NCI-H146 treated with DMSO at 0.1 percent for 48 hours (cell line): ENCODE measurements at regions not wholly inside any gene's neighbourhood (a gene's known extent, or its start where the extent isn't known, plus 50 kb on each side); places are given as distances from the start of the nearest gene placed in this dataset.

ENCODE experiments used
- DNase-seq: peaks from one replicate; lab custom pipeline; 2025; ENCODE audit not compliant: unreplicated experiment; lab: John Stamatoyannopoulos, UW

DNA sequence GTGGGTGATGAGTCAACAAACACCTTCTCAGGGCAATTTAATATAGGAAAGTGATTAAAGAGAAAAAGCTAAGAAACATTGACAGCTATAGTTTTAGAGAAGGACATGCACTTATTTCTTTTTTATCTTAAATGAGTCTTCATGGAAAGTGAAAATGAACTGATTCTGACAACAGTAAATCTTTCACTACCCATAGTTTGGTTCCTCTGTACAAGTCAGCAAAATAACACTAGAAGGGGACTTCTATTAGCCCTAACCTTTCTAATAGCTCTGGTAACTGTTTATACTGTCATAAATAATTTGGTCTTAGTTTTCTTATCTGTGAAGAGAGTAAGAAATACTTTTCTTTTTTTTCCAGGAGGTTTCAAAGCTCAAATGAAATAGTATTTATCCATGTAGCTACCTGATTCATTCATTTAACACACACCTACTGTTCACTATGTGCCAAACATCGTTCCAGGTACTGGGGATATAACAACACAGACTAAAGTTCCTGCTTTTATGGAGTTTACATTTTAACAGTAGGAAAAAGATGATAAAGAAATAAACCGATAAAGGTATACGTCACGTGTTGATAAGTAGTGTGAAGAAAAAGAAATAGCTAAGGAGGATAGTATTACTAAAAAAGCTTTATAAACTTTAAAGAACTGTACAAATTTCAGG, 148.2 kb downstream of the PCSK1 start:
- no peak for DNase-seq

DNA sequence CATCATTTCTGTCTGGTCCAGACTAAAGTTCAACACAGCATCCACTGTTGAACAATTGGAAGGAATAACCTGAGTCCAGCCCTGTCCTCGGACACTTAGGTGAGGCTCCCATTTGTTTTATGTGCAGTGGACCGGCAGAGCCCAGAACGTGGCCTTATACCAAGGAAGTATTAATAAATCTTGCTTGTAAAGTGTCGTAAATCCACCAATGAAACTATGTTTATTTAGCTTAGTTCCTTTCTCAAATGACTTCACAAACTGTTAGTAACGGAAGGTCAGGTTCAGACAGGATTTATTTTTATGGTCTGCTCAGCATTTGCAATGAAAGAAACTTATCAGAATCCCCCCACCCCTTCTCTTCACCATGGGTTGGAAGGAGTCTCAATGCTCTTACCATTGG, 149.5 kb downstream of the PCSK1 start:
- no peak for DNase-seq

DNA sequence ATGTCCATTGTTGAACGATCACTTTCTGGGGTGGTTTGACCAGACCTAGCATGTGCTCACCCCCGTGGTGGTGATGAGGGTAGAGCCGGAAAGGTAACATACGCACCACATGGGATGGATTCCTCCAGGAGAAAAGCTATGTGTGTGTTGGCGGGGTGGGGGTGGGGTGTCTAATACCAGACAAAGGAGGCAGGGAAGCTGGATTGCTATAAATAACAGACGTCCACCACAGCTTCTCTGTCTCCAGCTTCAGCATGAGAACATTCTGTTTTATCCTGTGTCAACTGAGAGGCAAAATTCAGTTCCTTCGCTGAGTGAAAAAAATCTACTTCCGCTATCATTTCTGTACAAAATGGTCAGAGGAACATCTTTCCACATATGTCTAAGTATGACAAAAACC, 151.0 kb downstream of the PCSK1 start:
- no peak for DNase-seq

DNA sequence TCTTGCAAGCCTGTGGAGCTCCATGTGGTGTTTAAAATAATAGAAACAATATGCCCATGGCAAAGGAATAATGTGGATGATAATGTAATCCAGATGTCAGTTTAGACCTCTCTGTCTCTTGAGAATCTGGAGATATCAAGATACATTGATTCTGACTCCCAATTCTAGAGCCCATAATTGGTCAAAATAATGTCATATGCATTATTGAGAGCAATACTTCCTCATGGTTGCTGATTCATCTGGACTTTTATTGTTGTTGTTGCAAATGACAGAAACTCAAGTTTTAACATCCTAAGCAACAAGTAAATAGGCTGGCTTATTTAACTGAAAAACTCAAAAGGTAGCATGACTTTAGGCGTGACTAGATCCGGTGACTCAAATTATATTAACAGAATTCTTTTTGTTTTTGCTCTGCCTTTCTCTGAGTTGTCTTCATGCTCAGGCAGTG, 152.1 kb downstream of the PCSK1 start:
- no peak for DNase-seq

DNA sequence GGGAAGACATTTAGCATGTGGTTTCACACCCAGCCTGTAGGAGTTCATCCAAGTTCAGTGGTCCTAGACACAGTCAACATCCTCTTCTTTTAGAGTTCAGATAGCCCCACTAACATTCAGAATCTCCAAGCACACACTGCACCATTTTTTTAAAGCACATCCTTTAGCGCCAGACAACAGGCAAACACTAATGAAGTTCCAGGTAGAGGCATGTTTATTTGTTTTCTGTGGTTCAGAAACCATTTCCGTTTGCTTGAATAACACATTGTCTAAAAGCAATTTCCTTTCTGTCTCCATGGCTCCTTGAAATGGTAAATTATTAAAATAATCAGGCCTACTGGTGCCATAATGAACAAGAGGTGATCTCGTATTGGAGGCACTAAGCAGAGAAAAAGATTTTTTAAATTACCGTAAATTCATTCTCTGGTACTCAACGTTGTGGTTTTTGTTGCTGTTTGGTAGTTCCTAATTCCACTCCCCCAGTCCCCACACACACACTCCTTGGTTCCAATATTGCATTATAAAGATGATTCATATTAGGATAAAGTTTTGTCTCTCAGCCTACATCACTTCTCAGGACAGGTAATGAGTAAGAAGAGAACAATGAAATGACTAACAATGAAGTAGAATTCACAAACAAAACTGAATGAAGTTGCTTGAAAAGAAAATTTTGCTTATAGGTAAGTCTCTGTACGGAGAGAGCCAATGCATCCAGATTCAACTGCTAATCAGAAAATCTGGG, 153.1 kb downstream of the PCSK1 start:
- DNase-seq: no peak

DNA sequence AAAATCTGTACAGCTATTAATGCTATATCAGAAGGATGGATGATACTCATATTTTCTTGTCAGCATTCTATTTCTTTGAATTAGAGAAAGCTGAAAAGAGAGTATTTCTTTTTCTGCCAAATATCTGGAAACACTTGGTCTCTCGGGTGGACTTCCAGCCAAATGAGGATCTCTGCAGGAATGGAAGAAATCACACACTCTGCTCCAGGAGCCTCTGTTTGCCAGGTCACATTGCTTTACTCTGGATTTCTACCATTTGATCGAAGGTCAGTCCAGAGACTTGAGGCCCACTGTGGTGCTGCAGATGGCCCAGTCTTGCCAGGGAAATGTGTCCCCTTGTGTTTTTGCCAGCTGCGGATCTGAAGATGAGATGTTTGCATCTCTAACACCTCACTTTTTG, 154.1 kb downstream of the PCSK1 start:
- DNase-seq: no peak

DNA sequence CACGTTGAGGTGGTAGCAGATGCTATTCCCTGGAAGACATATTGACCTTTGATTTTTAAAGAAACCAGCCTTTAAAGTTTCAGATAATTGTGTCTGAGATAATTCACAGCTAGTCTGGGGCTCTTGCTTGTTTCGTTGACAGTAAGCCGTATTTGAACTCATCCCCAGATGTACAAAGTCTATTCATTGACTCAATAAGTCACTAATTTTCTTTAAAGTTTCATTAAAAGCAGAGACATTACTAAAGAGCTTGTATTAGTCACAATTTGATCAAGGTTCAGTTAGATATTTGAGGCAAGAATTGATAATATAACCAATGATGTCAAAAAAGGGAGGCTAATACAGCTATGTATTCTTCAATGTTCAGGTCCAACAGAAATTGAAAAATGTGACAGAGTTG, 158.0 kb downstream of the PCSK1 start:
- no peak for DNase-seq

DNA sequence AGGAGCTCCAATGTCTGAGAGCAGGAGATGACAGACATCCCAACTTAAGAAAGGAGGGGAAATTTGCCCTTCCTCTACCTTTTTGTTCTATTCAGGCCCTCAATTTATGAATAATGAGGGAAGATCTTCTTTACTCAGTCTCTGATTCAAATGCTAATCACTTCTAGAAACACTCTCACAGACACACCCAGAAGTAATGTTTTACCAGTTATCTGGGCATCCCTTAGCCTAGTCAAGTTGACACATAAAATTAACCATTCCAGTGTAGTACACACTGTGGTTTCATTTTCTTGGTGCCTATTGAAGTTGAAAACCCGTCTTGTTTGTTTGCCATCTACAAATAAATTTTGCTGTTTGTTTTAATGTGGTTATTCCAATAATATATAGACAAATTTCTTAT, 167.6 kb downstream of the PCSK1 start:
- no peak for DNase-seq

DNA sequence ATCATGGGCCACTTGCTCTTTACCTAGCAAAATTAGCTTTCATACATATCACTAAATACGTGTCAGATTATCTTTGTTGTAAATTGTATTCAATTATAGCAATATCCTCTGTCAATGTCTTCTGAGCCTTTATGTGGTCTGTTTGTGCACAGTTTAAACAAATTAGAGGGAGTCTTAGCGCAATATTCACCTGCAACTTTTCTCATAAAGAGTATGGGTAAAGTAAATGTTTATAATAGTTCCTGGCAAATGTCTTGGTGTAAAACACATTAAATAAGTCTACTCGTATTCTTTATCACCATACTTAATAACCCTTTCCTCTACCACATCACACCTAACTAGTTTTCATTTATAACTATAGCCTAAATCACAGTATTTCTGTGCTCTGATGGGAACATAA, 169.0 kb downstream of the PCSK1 start:
- DNase-seq: no peak

DNA sequence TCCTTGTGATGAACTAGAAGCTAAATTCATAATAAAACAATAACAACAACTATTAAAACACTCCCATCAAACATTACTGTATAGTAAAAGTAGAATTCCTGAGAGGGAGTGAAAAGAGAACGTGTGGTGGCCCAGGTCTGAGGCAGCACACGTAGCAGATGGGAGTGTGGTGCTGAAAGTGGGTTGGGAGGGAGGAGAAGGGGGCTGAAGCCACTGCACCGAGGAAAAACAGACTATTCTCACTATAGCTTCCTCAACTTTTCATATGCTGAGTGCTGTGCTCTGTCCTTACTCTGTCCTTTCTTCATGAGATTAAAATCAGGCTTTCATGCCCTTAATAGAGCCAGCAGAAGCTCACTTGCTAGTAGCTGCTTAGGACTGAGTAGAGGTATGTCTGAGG, 170.9 kb downstream of the PCSK1 start:
- DNase-seq: no peak

DNA sequence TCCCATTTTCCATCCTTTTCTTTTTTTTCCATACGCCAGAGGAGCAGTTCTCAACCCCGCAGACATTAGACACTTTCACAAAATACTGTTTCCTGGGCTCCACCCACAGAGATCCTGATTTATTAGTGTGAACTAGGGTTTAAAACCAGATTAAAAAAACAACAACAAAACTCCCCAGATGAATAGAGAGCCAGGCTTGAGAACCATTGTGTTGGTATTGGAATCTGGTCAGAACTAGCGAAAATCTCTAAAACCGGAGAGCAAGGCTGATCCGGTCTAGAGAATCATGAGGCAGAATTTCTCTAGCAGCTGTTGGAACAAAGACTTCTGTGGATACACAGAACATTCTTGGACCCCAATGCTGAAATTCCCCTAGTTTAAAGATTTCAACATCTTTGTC, 173.0 kb downstream of the PCSK1 start:
- DNase-seq: no peak

DNA sequence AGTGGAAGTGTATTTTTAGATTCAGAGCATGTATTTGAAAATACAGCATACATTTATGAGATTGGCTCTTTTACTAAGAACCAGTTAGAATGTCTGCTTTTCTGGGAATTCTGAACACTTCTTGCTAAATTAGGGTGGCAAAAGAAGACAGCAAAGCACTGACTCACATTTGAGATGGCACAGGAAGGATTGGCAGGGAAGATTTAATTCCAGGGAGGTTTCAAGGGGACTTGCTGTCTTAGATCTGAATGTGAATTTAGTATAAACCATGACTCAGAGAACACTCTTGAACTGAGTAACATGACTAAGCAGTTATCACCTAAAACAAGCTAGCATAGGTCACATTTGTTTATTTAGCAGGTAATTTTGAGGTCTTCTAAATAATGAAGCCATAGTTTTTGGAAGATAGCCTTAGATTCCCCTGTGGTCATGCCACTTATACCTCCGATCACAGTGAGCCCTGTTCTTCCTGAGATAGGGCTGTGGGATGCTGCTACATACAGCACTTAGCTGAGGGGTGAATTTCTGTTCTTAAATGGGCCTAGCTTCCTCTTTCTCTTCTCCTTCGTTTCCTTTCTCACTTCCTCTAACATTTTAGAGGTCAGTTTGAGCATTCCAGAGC, 173.8 kb downstream of the PCSK1 start:
- no peak for DNase-seq

DNA sequence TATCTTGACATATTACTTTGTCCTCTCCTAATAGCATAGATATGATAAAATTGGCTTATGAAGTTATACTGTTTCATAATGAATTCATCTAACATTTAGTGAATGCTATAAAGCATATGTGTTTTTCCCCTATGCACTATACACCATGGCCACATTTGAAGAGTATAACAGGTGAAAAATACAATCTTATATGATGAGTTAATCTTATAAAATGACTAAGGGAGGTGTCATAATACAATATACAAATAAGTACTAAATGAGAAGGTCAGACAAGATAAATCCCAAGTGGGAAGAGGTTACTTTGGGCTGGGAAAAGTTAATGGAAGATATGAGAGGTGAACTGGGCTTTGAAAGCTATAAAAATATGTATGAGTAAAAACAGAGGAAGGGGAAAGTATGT, 174.4 kb downstream of the PCSK1 start:
- DNase-seq: no peak

DNA sequence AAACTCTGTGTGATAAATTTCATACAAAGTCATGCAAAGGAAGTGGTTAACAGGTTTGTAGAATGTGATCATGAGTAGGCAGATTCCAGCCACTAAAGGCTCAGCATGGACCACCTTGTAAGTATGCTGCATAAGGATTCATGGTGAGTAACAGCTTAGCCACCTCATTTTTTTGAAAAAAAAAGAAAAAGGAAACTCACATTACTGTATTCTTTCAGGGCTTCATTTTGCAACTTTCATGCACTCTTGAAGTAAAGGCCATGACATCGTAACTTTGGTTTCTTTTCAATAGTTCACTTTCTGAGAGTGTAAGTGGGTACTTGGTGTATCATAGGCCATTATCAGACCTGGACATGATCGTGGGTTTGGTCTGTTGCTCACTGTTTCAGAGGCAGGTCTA, 175.1 kb downstream of the PCSK1 start:
- DNase-seq: no peak

DNA sequence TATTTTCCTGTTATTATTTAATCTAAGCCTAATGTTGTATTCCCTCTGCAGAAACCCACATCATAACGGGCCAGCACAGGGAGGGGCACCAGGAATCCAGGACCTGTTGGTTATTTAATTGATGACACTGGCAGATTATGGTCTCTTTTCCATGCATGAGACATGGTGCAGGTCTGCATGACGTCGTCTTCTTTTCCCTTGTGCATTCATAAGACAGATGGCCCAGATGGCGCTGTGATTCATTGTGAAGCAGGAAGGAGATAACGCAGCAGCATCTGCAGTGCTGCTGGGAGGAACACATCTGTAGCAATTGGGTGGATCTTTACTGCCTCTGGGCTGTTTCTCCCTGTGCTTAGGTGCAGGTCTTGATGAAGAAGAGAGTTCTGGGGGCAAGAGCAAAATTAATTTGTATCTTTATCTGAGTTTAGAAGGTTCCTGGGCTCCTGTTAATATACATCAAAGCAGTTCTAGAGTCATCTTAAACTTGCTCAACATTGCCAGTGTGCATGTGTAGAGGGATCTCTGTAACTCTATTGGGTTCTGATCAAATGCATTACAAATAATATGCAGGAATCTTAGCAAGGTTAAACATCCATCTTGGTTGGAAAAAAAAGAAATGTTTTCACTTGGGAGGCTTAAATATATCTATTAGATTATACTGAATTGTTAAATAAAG, 176.1 kb downstream of the PCSK1 start:
- DNase-seq: no peak

DNA sequence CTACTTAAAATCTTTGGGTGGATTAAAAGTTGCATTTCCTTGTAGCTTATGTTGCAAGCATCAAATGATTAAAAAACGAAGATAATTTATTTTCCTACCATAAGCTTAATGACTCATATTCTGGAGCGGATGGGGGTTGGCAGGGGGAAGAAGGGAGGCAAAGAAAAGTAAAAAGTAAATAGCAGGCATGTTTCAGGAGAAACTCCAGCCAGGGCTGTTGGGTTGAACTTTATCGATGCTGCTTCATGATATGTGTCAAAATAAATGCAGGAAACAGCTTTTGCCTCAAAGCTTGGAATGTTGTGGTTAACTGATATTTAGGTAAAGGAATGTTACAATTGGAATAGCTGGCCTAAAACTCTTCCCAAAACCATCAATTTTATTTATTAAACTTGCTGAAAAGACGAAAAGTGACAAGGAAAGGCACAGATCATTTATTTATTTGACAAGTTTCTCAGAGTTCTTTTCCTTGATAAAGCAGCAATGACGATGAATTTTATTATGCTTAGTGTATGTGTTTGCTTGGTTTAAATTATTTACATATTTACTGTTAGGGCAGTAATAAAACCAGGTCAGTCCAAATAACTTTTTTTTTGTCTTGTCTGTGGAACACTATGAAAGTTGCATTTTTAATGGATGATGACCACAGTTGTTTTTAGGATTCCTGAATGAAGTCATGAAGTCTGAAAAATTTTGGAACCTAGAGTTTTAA, 177.9 kb downstream of the PCSK1 start:
- DNase-seq: no peak

DNA sequence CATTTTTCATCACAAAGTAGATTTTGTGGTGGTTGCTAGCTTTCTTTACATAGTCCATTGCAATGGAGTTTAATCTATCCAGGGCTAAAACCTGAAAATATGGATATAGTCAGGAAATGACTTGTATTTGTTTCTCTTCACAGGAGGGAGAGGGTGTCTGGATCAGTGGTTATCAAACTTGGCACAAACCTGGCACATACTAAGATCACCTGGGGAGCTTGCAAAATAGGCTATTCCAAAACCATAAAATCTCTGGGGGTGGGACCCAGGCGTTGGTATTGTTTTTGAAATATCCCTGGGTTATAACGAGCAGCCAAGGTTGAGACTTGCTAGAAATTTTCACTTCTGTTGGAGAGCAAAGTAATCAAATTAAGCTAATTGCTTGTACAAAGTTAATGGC, 179.9 kb downstream of the PCSK1 start:
- DNase-seq: no peak

DNA sequence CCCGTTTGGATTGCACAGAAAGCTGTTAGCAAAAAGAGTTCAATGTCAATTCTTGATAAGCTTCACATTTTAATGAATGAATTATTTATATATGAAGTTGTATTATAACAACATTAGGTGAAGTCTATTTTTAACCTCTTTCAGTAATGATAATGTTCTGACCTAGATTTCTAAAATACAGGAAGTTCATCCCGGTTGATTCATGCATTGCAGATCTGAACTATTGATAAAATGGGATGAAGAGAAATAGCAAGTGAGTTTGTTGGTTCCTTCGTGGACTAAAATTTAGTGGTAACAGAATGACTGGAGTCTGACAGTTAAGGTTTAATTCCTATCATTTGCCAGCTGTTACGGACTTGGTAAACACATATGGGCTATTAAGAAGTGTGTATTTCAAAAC, 180.5 kb downstream of the PCSK1 start:
- no peak for DNase-seq

DNA sequence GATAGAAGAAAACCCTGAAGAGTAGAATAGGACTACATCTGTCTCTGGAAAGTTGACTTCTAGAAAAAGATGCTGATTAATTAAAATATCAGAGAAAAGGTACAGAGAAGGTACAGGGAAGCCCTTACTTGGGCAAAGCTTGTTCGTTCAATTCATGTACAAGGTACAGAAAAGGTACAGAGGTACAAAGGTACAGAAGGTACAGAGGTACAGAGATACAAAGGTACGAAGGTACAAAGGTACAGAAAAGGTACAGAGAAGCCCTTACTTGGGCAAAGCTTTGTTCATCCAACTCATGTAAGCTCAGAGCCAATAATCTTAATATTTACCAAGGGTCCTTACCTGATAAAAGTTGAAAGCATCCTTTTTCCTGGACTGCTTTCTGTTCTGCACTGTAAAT, 182.3 kb downstream of the PCSK1 start:
- no peak for DNase-seq

DNA sequence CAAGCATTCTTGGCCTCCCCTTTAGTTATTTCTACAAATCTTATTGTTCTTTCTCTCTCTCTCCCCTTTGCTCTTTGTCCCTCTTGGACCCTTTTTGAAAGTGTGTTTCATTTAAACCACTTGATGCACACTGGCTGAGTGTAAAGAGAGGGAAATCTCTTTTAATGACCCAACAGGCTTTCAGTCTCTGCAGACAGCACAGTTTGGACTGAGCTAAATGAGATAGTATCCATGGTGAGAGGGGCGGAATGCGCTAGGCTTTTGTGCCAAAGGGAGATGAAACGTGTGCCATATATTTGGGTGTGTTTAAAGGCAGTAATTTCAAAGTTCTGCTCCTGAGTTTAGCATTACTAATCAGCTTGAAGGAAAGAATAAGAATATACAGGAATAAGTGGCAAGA, 184.9 kb downstream of the PCSK1 start:
- no peak for DNase-seq

DNA sequence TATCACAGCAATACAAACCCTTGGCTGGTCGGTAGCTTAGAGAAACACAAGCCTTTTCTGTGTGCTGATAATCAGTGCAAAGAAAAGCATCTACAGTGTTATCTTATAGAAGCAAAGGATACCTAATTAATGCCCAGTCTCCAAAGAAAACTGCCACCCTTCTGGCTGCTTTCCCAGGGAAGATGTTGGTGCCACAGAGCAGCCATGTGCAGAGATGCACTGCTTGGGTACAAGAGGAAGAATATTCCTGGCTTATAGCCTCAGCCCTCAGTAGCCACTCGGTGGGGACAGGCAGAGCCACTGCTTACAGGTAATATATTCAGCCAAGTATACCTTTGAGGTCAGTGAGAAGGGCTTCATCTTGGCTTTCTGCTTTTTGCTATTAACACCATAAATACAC, 185.3 kb downstream of the PCSK1 start:
- DNase-seq: no peak
